WI38 (cell line): ENCODE measurements at regions not wholly inside any gene's neighbourhood (a gene's known extent, or its start where the extent isn't known, plus 50 kb on each side); places are given as distances from the start of the nearest gene placed in this dataset.

ENCODE experiments used
- H3K4me3 ChIP-seq: 2 replicates; pipeline ENCODE4 v1.5.1; 2011; ENCODE audit warnings: low read depth, mild to moderate bottlenecking, control low read depth, low read length
- CTCF ChIP-seq: IDR thresholded peaks from 2 replicates; pipeline ENCODE4 v1.5.1; 2012; ENCODE audit warnings: low read depth, mild to moderate bottlenecking, control low read depth, low read length

GRCh38 chr7:109996411-109996810 is 1094.5 kb upstream of the LRRN3 start:
- TF ChIP-seq CTCF = no peak
- no peak overlapping the region for H3K4me3 ChIP-seq

GRCh38 chr7:109996927-109997326 is 1094.0 kb upstream of the LRRN3 start:
- TF ChIP-seq CTCF = no peak
- no peak overlapping the region for H3K4me3 ChIP-seq

- H3K4me3 ChIP-seq = no peak overlapping the region
- TF ChIP-seq CTCF = no peak
Measured at GRCh38 chr7:109997837-109998236, 1093.1 kb upstream of the LRRN3 start.

DNA sequence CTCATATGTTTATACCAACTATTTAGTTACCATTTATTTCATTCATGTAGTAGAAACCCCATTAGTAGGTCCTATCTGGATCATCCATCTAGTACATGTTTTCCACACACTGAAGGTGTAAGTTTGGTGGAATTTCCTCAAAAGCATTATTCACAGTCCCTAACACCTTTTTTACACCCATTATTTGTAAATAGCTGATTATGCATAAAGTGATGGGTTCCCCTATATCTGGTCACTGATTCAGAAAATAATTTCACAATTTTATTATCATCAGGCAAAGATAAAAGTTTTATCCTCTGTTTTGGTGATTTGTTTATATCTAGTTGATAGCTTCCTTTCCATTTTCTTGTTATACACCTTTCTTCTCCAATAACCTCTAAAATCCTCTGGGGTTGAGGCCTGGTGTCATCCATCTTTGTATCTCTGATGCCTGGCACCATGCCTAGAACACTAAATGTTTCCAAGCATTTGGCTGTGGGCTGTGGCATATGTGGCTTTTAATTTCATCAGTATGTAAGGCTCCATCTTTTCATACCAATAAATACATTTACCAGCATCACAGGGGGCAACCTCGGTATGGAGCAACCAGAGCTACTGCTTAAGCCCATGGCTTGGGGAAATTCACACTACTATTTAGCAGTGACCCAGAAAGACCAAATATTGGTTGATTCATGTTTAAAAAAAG is 1089.5 kb upstream of the LRRN3 start:
- H3K4me3 ChIP-seq = no peak overlapping the region
- no peak for TF ChIP-seq CTCF

GRCh38 chr7:110003827-110004226 is 1087.1 kb upstream of the LRRN3 start:
- H3K4me3 ChIP-seq = no peak overlapping the region
- no peak for TF ChIP-seq CTCF

DNA sequence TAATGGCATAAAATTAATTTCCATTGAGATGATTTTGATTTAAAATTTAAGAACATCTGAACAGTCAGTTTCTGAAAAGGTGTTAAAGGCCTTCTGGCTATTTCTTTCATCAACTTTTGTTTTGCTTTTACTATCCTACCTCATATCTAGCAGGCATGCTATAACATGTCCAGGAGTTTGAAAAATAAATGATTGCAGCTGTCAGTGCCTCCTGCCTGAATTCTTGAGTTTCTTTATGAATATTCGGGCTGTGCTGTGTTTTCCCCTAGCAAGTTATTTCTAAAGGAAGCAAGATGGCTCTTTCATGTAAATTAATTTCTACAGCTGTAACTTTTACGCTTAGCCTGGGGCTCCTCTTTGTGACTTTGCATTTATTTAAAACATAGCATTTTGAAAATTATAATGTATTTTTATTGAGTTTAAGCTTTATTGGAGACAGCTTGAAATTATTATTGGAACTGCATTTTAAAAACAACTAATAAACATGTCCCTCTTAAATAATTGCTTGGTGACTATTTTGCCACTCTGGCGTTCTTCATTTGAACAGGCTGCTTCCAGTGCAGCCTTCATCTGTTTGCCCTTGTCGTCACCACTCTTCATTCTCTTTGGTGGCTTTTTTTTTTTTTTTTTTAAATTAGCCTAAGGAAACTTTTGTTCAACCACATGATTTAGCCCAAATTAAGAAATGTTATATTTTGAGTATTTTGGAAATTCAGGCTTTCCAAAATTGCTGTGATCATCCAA is 1083.4 kb upstream of the LRRN3 start:
- no peak for TF ChIP-seq CTCF
- H3K4me3 ChIP-seq = no peak overlapping the region

GRCh38 chr7:110010359-110010758 is 1080.6 kb upstream of the LRRN3 start:
- no peak for TF ChIP-seq CTCF
- H3K4me3 ChIP-seq = no peak overlapping the region
